NT2/D1 (cell line): ENCODE measurements at regions not wholly inside any gene's neighbourhood (a gene's known extent, or its start where the extent isn't known, plus 50 kb on each side); places are given as distances from the start of the nearest gene placed in this dataset.

Experiments used
- SUZ12 ChIP-seq: IDR thresholded peaks from 2 replicates; pipeline ENCODE4 v1.6.1; 2011; ENCODE audit not compliant: insufficient read length, insufficient read depth; ENCODE audit errors: extremely low read depth
- YY1 ChIP-seq: IDR thresholded peaks from 2 replicates; pipeline ENCODE4 v1.6.1; 2011; ENCODE audit not compliant: insufficient read length, insufficient read depth

GRCh38 chr11:119842731-119843130 lies 113.7 kb upstream of the NECTIN1 start:
- TF ChIP-seq YY1 (no peak), SUZ12 (no peak)
